ENCODE measurements at regions not wholly inside any gene's neighbourhood (a gene's known extent, or its start where the extent isn't known, plus 50 kb on each side); places are given as distances from the start of the nearest gene placed in this dataset.
A peak's percentile ranks its signal among the peaks of the same experiment; 100 is the strongest.

DNA sequence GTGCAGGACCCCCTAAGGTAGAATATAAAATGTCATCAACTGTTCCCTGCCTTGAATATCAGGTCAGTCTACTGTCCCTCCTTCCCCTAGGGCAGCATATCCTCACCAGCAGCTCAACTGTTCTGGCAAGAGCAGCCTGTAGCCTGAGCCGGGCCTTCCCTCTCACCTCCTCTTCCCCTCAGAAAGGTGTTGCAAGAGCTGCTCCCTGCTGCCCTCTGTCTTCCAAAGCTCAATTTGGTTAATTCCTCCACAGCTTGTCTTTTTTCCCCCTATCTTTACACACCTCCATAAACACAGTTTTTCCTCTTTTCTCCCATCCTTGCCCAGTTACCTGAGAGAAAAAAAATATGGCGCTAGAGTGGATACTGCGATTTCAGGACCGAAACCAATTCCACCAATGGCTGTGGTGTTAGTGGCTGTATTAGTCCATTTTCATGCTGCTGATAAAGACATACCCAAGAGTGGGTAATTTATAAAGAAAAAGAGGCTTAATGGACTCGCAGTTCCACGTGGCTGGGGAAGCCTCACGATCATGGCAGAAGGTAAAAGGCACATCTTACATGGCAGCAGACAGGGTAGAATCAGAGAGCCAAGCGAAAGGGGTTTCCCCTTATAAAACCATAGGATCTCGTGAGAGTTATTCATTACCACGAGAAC lies 184.7 kb downstream of the MREG start (continued):
- TF ChIP-seq CXXC5 (CRISPR knock-in tag; IDR thresholded peaks at IDR 0.05) = 0 out of 2 replicates have a peak, but pooled peaks have one; percentile 16
- 0 out of 2 replicates have a peak, but pooled peaks have one; percentile 22 for TF ChIP-seq DEAF1 (CRISPR knock-in tag; IDR thresholded peaks at IDR 0.05)
- TF ChIP-seq SMARCE1 (IDR thresholded peaks at IDR 0.05) = no peak
- no peak for TF ChIP-seq CREB1 (IDR thresholded peaks at IDR 0.05)
- no peak for TF ChIP-seq CREB1 (CRISPR knock-in tag; IDR thresholded peaks at IDR 0.05)
- TF ChIP-seq, protein P1, sequence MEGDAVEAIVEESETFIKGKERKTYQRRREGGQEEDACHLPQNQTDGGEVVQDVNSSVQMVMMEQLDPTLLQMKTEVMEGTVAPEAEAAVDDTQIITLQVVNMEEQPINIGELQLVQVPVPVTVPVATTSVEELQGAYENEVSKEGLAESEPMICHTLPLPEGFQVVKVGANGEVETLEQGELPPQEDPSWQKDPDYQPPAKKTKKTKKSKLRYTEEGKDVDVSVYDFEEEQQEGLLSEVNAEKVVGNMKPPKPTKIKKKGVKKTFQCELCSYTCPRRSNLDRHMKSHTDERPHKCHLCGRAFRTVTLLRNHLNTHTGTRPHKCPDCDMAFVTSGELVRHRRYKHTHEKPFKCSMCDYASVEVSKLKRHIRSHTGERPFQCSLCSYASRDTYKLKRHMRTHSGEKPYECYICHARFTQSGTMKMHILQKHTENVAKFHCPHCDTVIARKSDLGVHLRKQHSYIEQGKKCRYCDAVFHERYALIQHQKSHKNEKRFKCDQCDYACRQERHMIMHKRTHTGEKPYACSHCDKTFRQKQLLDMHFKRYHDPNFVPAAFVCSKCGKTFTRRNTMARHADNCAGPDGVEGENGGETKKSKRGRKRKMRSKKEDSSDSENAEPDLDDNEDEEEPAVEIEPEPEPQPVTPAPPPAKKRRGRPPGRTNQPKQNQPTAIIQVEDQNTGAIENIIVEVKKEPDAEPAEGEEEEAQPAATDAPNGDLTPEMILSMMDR (IDR thresholded peaks at IDR 0.05 in 2 of 3, conservative IDR thresholded peaks at IDR 0.05 in 1 of 3; ENCODE audit: insufficient read depth in 2 of 3, low read depth in 1 of 3, low read length in 3 of 3) = peak; percentile 57 to 69 (median 65)
- TF ChIP-seq ZNF12 (CRISPR knock-in tag; IDR thresholded peaks at IDR 0.05) = no peak
- peak in 1 of 2 experiments; percentile 16; a peak in 1 of 4 replicates for TF ChIP-seq RCOR1 (IDR thresholded peaks at IDR 0.05; ENCODE audit: borderline replicate concordance in 1 of 2, low read depth in 2 of 2, low read length in 2 of 2)
- TF ChIP-seq, protein P2, sequence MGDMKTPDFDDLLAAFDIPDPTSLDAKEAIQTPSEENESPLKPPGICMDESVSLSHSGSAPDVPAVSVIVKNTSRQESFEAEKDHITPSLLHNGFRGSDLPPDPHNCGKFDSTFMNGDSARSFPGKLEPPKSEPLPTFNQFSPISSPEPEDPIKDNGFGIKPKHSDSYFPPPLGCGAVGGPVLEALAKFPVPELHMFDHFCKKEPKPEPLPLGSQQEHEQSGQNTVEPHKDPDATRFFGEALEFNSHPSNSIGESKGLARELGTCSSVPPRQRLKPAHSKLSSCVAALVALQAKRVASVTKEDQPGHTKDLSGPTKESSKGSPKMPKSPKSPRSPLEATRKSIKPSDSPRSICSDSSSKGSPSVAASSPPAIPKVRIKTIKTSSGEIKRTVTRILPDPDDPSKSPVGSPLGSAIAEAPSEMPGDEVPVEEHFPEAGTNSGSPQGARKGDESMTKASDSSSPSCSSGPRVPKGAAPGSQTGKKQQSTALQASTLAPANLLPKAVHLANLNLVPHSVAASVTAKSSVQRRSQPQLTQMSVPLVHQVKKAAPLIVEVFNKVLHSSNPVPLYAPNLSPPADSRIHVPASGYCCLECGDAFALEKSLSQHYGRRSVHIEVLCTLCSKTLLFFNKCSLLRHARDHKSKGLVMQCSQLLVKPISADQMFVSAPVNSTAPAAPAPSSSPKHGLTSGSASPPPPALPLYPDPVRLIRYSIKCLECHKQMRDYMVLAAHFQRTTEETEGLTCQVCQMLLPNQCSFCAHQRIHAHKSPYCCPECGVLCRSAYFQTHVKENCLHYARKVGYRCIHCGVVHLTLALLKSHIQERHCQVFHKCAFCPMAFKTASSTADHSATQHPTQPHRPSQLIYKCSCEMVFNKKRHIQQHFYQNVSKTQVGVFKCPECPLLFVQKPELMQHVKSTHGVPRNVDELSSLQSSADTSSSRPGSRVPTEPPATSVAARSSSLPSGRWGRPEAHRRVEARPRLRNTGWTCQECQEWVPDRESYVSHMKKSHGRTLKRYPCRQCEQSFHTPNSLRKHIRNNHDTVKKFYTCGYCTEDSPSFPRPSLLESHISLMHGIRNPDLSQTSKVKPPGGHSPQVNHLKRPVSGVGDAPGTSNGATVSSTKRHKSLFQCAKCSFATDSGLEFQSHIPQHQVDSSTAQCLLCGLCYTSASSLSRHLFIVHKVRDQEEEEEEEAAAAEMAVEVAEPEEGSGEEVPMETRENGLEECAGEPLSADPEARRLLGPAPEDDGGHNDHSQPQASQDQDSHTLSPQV (IDR thresholded peaks at IDR 0.05) = 0 out of 2 replicates have a peak, but pooled peaks have one; percentile 25
- TF ChIP-seq, protein P3, sequence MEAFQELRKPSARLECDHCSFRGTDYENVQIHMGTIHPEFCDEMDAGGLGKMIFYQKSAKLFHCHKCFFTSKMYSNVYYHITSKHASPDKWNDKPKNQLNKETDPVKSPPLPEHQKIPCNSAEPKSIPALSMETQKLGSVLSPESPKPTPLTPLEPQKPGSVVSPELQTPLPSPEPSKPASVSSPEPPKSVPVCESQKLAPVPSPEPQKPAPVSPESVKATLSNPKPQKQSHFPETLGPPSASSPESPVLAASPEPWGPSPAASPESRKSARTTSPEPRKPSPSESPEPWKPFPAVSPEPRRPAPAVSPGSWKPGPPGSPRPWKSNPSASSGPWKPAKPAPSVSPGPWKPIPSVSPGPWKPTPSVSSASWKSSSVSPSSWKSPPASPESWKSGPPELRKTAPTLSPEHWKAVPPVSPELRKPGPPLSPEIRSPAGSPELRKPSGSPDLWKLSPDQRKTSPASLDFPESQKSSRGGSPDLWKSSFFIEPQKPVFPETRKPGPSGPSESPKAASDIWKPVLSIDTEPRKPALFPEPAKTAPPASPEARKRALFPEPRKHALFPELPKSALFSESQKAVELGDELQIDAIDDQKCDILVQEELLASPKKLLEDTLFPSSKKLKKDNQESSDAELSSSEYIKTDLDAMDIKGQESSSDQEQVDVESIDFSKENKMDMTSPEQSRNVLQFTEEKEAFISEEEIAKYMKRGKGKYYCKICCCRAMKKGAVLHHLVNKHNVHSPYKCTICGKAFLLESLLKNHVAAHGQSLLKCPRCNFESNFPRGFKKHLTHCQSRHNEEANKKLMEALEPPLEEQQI (IDR thresholded peaks at IDR 0.05) = peak; percentile 56; the same call in 1 of the 2 replicates
- 0 out of 2 replicates have a peak, but pooled peaks have one; percentile 22 for TF ChIP-seq CC2D1A (IDR thresholded peaks at IDR 0.05)
- TF ChIP-seq SMARCA4 (IDR thresholded peaks at IDR 0.05) = 0 out of 2 replicates have a peak, but pooled peaks have one; percentile 24
- 0 out of 2 replicates have a peak, but pooled peaks have one; percentile 2 for TF ChIP-seq SPI1 (IDR thresholded peaks at IDR 0.05; ENCODE audit: borderline replicate concordance, low read depth, low read length)
- TF ChIP-seq TRIM24 (IDR thresholded peaks at IDR 0.05) = peak; percentile 31 to 36; a peak in 1 of 4 replicates
- TF ChIP-seq CEBPG (CRISPR knock-in tag; IDR thresholded peaks at IDR 0.05) = peak; percentile 77
- peak; percentile 57 to 69 for TF ChIP-seq CEBPG (tag; conservative IDR thresholded peaks at IDR 0.05 in 1 of 2, IDR thresholded peaks at IDR 0.05 in 1 of 2)
- 0 out of 2 replicates have a peak, but pooled peaks have one; percentile 37 for TF ChIP-seq PTRF (tag; IDR thresholded peaks at IDR 0.05)
